Left lobe of liver (tissue), 2 donors: ENCODE measurements at regions not wholly inside any gene's neighbourhood (a gene's known extent, or its start where the extent isn't known, plus 50 kb on each side); places are given as distances from the start of the nearest gene placed in this dataset.

Experiments
- ATAC-seq: fragments of 200-7000 bp; cut with Tn5 transposase; one replicate; pipeline ENCODE4 v1.9.1; 2020; ENCODE audit warnings: mild to moderate bottlenecking, moderate library complexity
- DNase-seq: peaks from one replicate; pipeline ENCODE4 v3.0.0-alpha.2; 2020; ENCODE audit warnings: low spot score
- donor health status: DM: no; HTN: no; CAD: no; lungs with moderate emphysema.
- donor health status: DM: no; HTN: yes; CAD: no.

DNA sequence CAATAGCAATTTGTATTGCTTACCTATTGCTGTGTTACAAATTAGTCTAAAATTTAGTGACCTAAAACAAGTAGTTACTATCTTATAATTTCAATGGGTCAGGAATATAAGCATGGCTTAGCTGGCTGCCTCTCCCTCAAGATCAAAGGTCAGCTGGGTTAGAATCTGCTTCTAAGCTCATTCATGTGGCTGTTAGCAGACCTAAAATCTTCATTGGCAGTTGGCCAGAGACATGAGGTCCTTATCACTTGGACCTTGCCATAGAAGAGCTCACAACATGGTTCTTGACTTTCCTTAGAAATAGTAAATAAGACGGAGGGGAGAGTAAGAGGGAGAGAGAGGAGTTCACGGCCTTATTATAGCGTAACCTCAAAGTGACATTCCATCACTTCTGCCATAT, 468.0 kb downstream of the HTR7 start:
- ATAC-seq (no peak), DNase-seq (no peak)

DNA sequence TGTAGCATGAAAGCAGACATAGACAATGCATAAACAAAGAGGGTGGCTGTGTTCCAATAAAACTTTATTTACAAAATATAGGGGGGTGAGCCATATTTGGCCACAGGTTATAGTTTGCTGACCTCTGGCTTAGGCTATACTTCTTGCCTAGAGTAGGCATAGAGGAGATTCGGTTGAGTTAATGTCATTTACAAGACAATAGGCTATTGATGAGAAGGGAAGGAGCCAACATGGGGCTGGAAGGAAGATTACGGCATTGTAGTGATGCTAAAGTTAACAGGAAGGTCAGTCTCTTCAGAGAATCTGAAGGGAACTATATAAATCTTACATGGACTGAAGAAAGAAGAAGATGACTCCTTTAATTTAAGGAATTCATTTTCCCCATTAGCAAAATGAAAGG, 463.5 kb downstream of the HTR7 start:
- DNase-seq, result no peak
- ATAC-seq, result no peak

DNA sequence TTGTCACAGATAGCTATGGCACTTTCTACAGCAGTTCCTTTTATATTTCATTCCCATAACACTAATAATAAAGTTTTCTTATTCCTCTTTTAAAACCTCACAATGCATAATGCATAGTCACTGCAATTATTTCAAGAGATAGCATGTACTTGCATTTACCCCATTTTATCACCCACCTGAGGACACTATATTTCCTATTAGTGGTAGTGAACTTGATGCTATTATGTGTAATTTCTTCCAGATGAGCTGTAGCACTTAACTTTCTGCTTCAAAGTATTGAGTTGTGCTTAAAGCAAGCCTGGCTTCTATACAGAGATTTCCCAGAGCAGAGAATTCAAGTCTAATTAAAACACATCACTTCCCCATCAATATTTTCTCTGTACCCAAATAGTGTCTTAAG, 461.1 kb downstream of the HTR7 start:
- ATAC-seq, result no peak
- no peak for DNase-seq

DNA sequence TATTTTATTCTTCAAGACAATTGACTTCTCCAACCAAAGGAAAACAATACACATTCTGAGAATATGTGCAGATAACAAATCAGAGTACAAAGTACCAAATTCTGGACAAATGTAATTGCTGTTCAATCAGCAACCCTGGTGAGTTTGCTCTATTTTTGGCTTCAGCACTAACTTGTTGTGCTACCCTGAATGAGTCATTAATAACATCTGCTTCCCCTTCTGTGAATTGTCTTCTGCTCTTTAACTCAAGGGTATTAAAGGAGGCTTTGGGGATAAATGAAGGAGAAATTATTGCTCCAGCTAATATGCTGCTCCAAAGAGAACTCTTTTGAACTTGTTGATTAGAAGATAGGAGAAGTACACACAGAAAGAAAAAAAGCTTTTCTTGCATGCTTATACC, 459.3 kb downstream of the HTR7 start:
- ATAC-seq (no peak), DNase-seq (no peak)

DNA sequence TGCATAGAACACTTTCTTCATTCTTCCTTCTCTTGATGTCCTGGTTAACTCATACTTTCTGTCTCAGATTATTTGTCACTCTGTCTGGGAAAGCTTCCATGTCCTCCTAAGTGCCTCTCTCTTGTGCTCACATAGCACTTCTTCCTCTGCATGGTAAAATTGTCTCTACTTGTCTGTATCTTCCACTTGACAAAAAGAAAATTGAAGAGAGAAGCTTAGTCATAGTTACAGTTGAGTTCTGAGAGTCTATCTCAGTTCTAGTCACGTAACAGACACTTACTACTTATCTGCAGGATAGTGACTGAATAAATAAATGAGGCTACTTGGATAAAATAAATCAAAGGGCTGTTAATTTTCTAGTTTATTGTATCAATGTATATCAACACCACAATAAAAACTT, 458.1 kb downstream of the HTR7 start:
- no peak for DNase-seq
- no peak for ATAC-seq

DNA sequence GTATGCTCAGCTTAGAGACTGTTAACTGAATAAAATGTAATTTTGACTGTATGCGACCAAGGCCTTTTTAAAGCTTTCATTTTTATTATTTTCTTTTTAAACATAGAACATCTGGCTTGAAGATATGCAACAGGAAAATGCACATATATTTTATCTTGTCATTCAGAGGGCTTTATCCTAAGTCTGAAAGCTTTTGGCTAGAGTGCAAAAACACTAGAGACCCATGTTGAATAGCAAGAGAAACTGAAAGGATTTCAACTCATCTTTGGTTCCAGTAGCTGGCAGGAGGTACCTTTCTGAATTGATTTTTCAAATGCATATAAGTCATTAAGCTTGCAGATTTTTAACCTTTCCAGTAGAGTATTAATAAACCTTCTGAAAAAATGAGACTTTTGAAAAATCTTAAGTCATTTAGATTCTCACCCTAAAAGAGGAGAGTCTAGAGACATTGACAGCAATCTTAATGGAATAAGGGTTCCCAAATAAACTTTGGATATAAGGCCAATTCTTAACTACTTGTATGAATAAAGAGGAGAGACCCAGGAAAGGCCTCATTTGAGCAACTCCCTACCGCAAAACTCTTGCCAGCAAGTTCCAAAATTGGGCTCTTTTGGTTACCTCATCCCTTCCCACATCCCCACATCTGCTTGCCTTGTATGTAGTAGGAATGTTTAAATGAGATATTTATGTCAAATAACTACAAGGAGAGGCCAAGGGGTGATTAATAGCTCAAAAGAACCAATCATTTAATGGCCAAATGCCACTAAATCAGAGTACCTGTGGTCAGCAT, 454.4 kb downstream of the HTR7 start:
- DNase-seq (no peak), ATAC-seq (no peak)

DNA sequence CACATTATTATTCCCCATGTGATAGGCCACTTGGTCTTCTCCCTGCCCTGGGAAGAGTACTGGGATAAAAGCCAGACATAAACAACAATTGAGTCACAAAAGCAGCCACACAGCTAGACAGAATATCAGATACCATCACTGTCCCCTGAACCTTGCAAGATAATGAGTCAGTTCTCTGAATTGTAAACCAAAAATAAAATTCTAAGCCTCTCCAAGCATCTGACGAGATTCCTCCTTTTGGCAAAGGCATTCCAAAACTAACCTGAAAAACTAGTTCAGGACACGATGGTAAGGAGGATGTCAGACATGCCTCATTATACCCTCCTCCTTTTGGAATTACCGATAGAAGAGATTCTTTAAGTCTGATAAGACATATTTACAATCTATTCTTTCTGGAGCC, 450.7 kb downstream of the HTR7 start:
- ATAC-seq (no peak), DNase-seq (no peak)

DNA sequence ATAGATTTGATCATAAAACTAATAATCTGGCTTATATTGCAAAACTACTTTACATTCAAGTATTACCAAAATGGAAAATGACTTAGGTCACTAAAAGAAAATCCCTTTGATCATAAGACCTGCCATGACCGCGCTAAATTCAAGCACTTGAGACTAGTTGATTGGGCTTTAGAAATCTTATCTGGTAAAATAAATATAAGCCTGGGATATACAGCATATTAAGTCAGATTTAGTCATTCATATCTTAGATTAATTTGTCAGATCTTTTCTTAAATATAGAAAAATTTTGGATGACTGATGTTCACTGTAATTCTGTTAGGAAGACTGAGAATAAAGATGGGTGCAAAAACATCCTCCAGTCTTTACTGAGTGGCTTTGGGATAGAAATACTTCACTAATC, 450.0 kb downstream of the HTR7 start:
- ATAC-seq, result no peak
- no peak for DNase-seq

DNA sequence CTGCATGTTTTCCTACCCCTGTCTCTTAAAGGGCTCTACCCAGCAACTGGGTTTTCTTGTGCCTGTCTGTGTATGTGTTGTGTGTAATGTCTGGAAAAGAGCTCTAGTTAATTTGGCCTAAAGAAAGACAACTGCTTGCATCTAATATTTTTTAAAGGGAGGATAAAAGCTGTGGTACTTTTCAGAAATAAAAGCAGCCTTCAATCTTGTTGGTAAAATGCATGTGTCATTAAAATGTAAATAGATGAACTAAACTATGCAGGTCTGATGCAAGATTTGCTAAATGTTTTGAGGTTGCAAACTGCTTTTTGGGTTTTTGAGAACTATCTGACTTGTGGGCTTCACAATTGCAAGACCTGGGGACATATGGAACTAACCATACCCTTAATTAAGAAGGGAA, 445.3 kb downstream of the HTR7 start:
- ATAC-seq, result no peak

DNA sequence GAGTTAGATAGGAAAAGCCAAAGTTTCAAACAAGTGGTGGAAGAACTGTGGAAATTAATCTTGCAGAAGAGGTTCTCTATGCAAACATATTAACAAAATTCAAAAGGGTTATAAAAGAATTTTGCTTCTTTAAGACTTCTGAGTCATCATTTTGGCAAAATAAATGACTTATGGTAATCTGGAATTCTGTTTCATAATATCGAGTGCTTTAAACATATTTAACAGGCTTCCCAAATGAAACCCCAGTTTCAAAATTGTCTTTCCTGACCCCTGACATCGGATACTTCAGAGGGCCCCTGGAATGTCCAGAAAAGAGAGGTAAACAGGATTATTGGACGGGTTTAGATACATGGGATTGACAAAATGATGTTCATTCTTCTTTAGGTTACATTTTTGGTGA, 444.6 kb downstream of the HTR7 start:
- DNase-seq (no peak), ATAC-seq (no peak)

More for the DNA sequence above, 445.3 kb downstream of the HTR7 start:
- no peak for DNase-seq

DNA sequence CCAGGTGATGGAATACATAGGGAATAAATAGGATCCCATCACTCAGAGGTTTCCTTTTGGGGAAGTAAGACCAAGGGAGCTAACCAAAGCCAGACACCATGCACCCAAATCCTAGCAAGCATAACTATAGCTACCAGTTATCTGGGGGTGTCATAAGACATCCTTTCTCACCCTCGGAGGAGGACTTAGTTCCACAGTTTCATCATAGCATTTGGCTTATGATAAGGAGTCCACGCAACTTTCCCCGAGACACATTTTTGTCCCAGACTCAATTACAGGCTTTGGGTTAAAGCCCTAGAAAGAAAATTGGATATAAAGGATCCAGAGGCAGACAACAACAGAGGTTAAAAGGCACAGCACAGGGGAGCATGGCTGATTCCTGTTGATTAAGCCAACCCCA, 442.9 kb downstream of the HTR7 start:
- DNase-seq, result no peak
- no peak for ATAC-seq

DNA sequence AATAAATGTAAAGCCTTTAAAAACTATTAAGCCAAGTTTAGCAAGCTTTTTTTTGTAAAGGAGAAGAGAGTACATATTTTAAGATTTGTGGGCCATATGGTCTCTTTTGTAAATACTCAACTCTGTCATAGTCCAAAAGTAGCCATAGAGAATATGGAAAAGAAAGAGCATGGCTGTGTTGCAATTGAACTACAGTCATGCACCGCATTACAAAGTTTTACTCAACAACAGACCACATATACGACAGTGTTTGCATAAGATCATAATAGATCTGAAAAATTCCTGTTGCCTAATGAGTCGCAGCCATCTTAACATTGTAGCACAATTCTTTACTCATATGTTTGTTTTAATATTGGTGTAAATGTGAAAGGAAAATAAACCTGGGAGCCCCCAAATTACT, 440.8 kb downstream of the HTR7 start:
- DNase-seq (no peak), ATAC-seq (no peak)

DNA sequence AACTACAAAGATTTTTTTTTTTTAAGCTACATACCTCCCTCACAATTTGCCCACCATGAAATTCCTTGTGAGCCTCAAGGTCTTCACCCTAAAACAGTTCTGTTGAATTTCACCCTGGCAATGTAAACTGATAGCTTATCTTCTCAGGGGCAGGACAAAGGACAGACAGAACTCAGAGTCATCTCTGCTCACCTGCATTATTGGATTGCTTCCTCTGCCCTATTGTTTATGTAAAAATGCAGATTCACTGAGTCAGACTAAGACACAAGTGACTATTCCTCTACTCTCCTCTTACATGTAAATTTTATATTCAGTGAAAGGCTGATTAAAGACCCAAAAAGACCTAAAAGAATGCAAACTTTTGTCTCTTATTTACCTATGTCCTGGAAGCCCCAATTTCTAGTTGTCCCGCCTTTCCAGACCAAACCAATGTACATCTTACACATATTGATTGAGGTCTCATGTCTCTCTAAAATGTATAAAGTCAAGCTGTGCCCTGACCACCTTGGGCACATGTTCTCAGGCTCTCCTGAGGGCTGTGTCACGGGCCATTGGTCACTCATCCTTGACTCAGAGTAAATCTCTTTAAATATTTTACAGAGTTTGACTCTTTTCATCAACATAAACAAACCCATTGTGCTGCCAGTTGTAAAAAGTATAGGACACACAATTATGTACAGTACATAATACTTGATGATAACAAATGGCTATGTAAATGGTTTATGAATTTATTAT, 440.2 kb downstream of the HTR7 start:
- ATAC-seq, result no peak
- no peak for DNase-seq

DNA sequence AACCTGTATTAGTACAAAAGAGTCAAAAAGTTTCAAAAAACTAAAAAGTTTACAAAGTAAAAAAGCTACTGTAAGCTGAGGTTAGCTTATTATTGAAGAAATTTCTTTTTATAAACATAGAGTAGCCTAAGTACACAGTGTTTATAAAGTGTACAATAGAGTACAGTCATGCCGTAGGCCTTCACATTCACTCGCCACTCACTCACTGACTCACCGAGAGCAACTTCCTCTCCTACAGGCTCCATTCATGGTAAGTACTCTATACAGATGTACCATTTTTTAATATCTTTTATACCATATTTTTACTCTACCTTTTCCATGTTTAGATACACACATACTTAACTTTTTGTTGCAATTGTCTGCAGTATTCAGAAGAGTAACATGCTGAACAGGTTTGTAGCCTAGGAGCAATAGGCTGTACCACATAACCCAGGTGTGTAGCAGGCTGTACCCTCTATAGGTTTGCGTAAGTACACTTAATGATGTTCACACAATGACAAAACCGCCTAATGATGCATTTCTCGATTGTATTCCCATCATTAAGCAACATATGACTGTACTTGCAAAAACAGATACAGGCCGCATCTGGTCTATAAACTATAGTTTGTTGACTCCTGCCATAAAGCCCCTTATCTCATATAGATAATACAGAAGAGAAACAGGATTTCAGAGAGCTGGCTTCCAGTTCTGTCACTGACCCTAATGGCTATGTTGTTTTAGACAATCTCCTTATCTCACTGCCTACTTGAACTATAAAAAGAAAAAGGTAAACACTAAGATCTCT, 438.8 kb downstream of the HTR7 start:
- no peak for ATAC-seq
- no peak for DNase-seq

DNA sequence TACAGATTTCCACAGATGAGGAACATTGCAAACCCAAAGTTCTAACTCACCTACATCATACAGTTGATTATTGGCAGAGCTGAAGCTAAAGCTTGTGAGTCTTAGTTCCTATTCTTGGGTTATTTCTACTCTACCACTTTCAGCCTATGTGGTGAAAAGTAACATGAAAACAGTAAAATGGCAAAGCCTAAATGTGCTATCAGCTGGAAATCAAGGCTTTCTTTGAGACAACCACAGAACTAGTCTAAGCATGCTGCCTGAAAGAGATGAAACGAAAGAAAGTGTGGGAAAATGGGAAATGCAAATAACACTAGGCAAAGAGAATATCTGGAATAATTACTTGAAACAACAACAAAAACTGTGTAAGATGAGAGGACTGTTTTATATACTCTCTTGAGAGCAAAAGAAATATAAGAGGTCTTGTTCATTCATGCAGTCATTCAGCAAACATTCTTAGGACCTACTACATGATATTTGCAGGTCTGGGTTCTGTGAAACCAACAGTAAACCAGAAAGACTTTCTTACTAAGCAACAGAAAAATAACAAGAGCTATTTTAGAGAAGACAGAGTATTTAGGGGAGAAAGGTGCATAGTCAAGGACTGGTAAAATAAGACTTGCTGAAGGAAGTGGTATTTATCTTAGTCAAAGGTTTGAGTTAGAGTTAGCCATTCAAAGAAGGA, 437.1 kb downstream of the HTR7 start:
- no peak for ATAC-seq

DNA sequence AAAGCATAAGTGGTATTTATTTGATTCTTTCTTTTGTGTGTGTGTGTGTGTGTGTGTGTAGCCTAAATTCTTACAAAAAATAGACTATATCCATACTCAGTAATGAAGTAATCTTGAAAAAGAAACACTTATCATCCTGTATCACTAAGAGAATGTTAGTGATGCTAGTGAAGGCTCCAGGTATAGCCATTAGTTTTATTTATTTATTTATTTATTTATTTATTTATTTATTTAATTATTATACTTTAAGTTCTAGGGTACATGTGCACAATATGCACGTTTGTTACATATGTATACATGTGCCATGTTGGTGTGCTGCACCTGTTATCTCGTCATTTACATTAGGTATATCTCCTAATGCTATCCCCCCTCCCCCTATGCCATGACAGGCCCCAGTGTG, 436.0 kb downstream of the HTR7 start:
- no peak for ATAC-seq
- DNase-seq, result no peak

More for the DNA sequence above, 437.1 kb downstream of the HTR7 start:
- no peak for DNase-seq

DNA sequence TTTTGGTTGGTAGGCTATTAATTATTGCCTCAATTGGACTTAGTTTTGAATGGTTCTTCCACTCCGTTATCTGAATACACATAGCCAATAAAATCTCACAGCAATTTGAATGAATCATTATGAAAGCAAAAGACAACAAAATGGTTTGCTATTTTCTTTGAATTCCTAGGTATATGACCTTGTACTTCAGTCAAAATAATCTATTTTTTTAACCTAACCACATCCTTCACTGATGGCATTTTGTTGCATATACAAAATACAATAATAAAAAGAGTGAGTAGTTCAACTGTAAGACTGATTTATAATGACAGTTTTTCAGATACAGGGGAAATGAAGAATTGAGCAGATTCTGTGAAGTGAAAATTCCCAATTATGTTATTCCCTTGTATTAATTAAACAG, 433.1 kb downstream of the HTR7 start:
- no peak for DNase-seq
- no peak for ATAC-seq

DNA sequence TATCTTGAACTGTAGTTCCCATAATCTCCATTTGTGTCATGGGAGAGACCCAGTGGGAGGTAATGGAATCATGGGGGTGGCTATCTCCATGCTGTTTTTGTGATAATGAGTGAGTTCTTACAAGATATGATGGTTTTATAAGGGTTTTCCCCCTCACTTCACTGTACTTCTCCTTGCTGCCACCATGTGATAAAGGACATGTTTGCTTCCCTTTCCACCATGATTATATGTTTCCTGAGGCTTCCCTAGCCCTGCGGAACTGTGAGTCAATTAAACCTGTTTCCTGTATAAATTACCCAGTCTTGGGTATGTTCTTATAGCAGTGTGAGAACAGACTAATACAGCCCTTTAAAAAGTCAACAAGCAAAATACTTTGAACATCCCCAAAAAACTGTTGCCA, 427.7 kb downstream of the HTR7 start:
- ATAC-seq (no peak), DNase-seq (no peak)

DNA sequence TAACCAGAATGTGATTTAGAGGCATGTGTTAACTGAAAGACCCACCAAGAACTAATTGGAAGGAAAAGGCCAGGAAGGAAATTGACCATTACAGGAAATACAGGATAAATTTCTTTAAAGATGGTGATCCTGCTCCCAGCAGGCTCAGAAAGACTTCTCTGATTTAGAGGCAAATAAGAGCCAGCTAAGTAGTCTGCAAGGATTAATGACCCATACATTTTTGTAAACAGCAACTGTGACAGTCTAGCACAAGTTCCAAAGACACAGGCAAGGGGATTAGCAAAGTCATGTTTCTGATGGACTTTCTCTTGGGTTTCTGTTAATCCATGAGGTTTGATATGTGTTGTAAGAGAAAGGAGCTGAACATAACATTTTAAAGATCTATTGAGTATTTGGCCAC, 425.0 kb downstream of the HTR7 start:
- DNase-seq (no peak), ATAC-seq (no peak)

DNA sequence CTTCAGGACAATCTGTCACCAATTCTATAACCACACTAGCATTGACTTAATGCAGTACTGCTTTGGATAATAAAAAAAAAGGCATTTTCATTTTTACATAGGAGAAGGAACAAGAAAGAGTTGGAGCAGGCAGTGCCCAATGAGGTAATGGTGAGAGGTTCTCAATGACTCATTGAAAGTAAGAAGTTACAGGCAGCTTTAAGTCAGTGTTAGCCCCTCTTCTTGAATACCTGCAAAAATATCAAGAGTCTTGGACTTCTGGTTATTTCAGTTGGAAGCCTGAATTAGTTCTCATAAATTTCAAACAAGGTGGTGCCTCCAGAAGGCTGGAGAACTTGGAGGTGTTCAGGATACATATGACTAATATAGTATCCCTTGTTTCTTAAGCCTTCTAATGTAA, 422.5 kb downstream of the HTR7 start:
- no peak for DNase-seq
- ATAC-seq, result no peak

DNA sequence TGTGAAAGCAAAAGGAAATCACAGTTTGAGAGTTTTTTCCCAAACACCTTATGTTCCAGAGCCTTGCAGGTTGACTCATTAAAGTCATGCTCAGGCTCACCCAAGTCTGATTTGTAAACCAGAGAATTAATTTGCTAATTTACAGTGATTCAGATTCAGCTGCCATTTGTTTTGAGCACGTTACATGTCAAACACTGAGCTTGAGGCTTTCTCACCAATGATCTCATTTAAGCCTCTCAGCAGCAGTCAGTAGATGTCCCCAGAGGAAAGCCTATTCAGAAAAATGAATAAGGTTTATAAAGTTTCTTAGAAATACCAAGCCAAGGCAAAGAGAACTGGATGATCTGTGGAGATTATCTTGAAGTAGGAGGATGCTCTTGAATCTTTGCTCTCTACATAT, 420.4 kb downstream of the HTR7 start:
- no peak for ATAC-seq
- no peak for DNase-seq
